T-cell (primary cell): ENCODE measurements at regions not wholly inside any gene's neighbourhood (a gene's known extent, or its start where the extent isn't known, plus 50 kb on each side); places are given as distances from the start of the nearest gene placed in this dataset.

Experiments used
- ATAC-seq, 4 experiments: fragments of 200-7000 bp in 3 of 4; fragments of 150-1000 bp in 1 of 4; cut with Tn5 transposase; replicated peaks in 1 of 4; 1 replicate in 3 of 4; 2 replicates in 1 of 4; pipeline ENCODE4 v1.10.0; 2021; ENCODE audit warnings: moderate library complexity in 3 of 4, mild to moderate bottlenecking in 2 of 4, moderate number of reproducible peaks in 1 of 4
- CTCF ChIA-PET, 2 donors: fragments of 300-600 bp; sonication (Branson Sonifier 250); formaldehyde crosslinking; loops; one replicate each; lab custom pipeline; 2022; ENCODE audit warnings: antibody characterized with exemption in 2 of 2; lab: Charles Lee
- POLR2A ChIA-PET, 2 donors: fragments of 300-600 bp; sonication (Branson Sonifier 250); formaldehyde crosslinking; loops; one replicate each; lab custom pipeline; 2022; ENCODE audit warnings: antibody characterized with exemption in 2 of 2; lab: Charles Lee
- DNase-seq, 35 experiments: peaks; one replicate each; pipeline versions ENCODE4 v3.0.0 to v3.0.0-alpha.2; 2013 to 2023
- H3K27ac ChIP-seq: one replicate; pipeline ENCODE4 v1.5.1; 2013; ENCODE audit warnings: low read length
- H3K27me3 ChIP-seq, 2 experiments: replicated peaks in 1 of 2; 1 replicate in 1 of 2; 2 replicates in 1 of 2; pipeline versions ENCODE4 v1.6.1 to v1.7.0; 2013; ENCODE audit warnings: low read length in 1 of 2, mixed read lengths in 1 of 2; ENCODE audit not compliant: control insufficient read depth in 2 of 2, insufficient read depth in 2 of 2; ENCODE audit errors: extremely low read depth in 1 of 2
- H3K36me3 ChIP-seq, 2 donors: 1 replicate in 1 of 2; 2 replicates in 1 of 2; pipeline versions ENCODE4 v1.6.1 to v1.7.0; 2013; ENCODE audit warnings: low read length in 1 of 2; ENCODE audit not compliant: control insufficient read depth in 2 of 2, insufficient read depth in 1 of 2; ENCODE audit errors: extremely low read depth in 1 of 2
- H3K4me1 ChIP-seq, 2 experiments: 1 replicate in 1 of 2; 2 replicates in 1 of 2; pipeline versions ENCODE4 v1.6.1 to v1.7.0; 2013; ENCODE audit warnings: low read length in 2 of 2, mixed read lengths in 1 of 2; ENCODE audit not compliant: insufficient read depth in 2 of 2, control insufficient read depth in 1 of 2; ENCODE audit errors: extremely low read depth in 1 of 2
- H3K4me3 ChIP-seq, 2 donors: 1 replicate in 1 of 2; 2 replicates in 1 of 2; pipeline versions ENCODE4 v1.5.1 to v1.7.0; 2013; ENCODE audit warnings: mild to moderate bottlenecking in 2 of 2, low read length in 1 of 2, moderate library complexity in 1 of 2; ENCODE audit not compliant: control insufficient read depth in 1 of 2; ENCODE audit errors: extremely low read depth in 1 of 2
- H3K9me3 ChIP-seq: 2 replicates; pipeline ENCODE4 v1.7.0; 2013
- H3K27ac Mint-ChIP-seq, 2 donors: one replicate each; pipeline ENCODE4 v1.8.0; 2020 to 2021; ENCODE audit warnings: mild to moderate bottlenecking in 2 of 2, mixed read lengths in 2 of 2
- H3K27me3 Mint-ChIP-seq, 2 donors: one replicate each; pipeline ENCODE4 v1.8.0; 2021 to 2022; ENCODE audit warnings: mixed read lengths in 2 of 2
- H3K36me3 Mint-ChIP-seq: one replicate; pipeline ENCODE4 v1.8.0; 2021; ENCODE audit warnings: mixed read lengths
- H3K4me1 Mint-ChIP-seq, 3 donors: one replicate each; pipeline ENCODE4 v1.8.0; 2020 to 2022; ENCODE audit warnings: mixed read lengths in 3 of 3, mild to moderate bottlenecking in 1 of 3
- H3K4me3 Mint-ChIP-seq, 3 donors: one replicate each; pipeline ENCODE4 v1.8.0; 2020 to 2022; ENCODE audit warnings: mild to moderate bottlenecking in 3 of 3, mixed read lengths in 3 of 3, moderate library complexity in 3 of 3
- H3K9me3 Mint-ChIP-seq, 3 donors: one replicate each; pipeline ENCODE4 v1.8.0; 2020 to 2022; ENCODE audit warnings: mixed read lengths in 3 of 3
- WGBS: methylation state at CpG from one replicate; pipeline ENCODE4 v1.1.5; 2013; ENCODE audit warnings: missing lambda C conversion rate; ENCODE audit not compliant: insufficient coverage; 5-methylcytosine and 5-hydroxymethylcytosine counted together

DNA sequence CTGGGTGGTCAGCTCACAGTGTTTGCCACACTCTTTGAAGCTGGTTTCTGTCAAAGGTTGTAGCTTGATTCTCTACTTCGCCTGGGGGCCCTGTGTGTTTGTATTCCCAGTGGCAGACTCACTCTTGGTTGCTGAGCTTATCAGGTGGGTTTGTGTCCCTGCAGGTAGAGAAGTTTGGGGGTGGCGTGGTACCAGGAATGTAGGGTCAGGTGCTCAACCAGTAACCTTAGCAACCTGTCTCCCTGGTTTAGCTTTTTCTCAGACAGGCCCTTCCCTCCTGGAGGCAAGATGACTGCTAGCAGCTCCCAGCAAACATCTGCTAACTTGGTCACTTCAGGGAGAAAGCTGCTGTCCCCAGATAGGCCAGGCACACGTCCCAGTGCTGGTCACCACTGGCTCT, 352.2 kb downstream of the AACS start:
- ChIA-PET CTCF (no interaction called here), POLR2A (no interaction called here)
- H3K4me3 Mint-ChIP-seq = no peak overlapping the region
- H3K4me1 Mint-ChIP-seq = no peaks in the 10 kb centered on the region
- 71% methylated on average over 1 of the region's 3 CpGs for WGBS
- Histone ChIP-seq H3K27me3 (peaks cover 0 to 9% of the 10 kb centered on the region in 2 experiments), H3K27ac (no peak overlapping the region), H3K4me3 (no peak overlapping the region), H3K4me1 (no peaks in the 10 kb centered on the region), H3K9me3 (no peaks in the 10 kb centered on the region), H3K36me3 (no peaks in the 10 kb centered on the region)
- H3K9me3 Mint-ChIP-seq = peaks cover 17 to 30% (median 18%) of the 10 kb centered on the region in 3 donors
- peaks cover 0 to 4% of the 10 kb centered on the region in 2 donors for H3K27me3 Mint-ChIP-seq
- H3K36me3 Mint-ChIP-seq = no peaks in the 10 kb centered on the region
- ATAC-seq (no peak), DNase-seq (no peak)
- H3K27ac Mint-ChIP-seq = no peak overlapping the region

DNA sequence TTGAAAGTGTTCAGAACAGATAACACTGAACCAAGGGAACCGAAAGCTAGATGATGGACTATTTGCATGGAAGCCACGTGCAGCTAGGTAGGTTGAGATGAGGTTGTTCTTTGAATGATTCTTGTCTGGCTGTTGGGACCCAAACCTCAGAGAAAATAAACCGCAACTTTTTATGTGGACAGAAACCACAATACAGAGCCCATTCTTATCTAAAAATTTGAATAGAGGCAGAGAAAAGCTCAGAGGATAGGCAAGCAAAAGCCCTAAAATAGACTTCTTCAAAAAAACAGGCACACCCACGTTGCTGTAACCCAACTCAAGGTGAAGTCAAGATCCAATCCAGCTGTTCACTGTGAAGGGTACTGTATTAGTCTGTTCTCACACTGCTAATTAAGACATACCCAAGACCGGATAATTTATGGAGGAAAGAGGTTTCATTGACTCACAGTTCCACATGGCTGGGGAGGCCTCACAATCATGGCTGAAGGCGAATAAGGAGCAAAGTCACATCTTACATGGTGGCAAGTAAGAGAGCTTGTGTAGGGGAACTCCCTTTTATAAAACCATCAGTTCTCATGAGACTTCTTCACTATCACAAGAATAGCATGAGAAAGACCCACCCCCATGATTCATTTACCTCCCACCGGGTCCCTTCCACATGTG, 353.8 kb downstream of the AACS start:
- Mint-ChIP-seq H3K36me3 (no peaks in the 10 kb centered on the region), H3K4me1 (no peaks in the 10 kb centered on the region), H3K27ac (no peak overlapping the region), H3K9me3 (peaks cover 11 to 30% (median 17%) of the 10 kb centered on the region in 3 donors), H3K4me3 (no peak overlapping the region), H3K27me3 (peaks cover 0 to 4% of the 10 kb centered on the region in 2 donors)
- ATAC-seq = no peak
- WGBS = 67% methylated on average over 1 of the region's 7 CpGs
- DNase-seq = no peak
- Histone ChIP-seq H3K4me3 (no peak overlapping the region), H3K36me3 (no peaks in the 10 kb centered on the region), H3K4me1 (no peaks in the 10 kb centered on the region), H3K27ac (no peak overlapping the region), H3K27me3 (peaks cover 0 to 9% of the 10 kb centered on the region in 2 experiments), H3K9me3 (no peaks in the 10 kb centered on the region)
- CTCF ChIA-PET = no interaction called here
- POLR2A ChIA-PET = no interaction called here

DNA sequence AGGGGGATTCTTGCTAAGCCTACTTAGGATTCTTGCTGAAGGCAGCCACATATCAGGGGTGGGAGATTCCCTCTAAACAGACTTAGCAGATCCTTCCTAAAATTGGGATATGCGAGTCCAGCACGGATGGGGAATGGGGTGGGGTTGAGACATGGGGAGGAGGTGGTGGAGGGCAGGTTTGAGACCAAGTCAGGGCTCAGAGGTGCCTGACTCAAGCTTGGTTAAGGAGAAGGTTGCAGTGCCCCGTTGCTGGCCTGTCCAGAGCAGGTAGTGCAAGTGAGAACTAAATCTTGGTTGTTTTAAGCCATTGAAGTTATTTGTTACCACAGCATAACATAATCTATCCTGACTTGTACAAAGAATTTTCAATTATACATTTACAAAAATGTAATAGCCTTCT, 359.7 kb downstream of the AACS start:
- WGBS = no CpG with 5 or more reads among the region's 3 CpGs
- ATAC-seq = no peak
- H3K27ac Mint-ChIP-seq = no peak overlapping the region

DNA sequence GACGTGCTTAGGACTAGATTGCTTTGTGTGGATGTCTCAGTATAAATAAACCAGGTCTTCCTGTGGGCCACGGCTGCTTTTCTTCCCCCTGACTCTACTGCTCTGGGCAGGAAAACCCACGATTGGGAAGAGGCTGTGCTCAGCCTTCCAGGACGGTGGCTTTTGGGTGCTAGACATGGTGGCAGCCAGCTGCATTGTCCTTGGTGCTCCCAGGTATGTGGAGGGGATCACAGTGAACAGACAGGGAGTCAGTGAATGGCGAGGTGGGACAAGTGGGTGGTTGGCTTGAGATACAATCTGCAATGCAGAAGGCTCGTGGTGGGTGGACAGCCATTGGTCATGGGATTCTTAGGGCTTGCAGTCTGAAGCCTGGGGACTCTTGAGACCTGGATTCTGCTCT, 366.3 kb downstream of the AACS start:
- H3K4me1 ChIP-seq = no peaks in the 10 kb centered on the region
- H3K9me3 ChIP-seq = no peaks in the 10 kb centered on the region
- ChIA-PET POLR2A (no interaction called here), CTCF (no interaction called here)
- no peak for ATAC-seq
- WGBS = 52% methylated on average over 3 of the region's 6 CpGs
- H3K4me3 ChIP-seq = no peak overlapping the region
- no peaks in the 10 kb centered on the region for H3K36me3 ChIP-seq
- H3K27me3 ChIP-seq = peaks cover 0 to 7% of the 10 kb centered on the region in 2 experiments
- Mint-ChIP-seq H3K27ac (no peak overlapping the region), H3K4me1 (no peaks in the 10 kb centered on the region), H3K4me3 (no peak overlapping the region), H3K27me3 (peaks cover 3 to 9% of the 10 kb centered on the region in 2 donors), H3K9me3 (peaks cover 0 to 4% (median 0%) of the 10 kb centered on the region in 3 donors), H3K36me3 (no peaks in the 10 kb centered on the region)
- no peak overlapping the region for H3K27ac ChIP-seq
- DNase-seq = no peak

More for the DNA sequence above, 359.7 kb downstream of the AACS start:
- no peak overlapping the region for H3K4me3 ChIP-seq
- H3K27me3 Mint-ChIP-seq = peaks cover 0 to 3% of the 10 kb centered on the region in 2 donors
- DNase-seq = no peak
- ChIA-PET CTCF (no interaction called here), POLR2A (no interaction called here)
- no peaks in the 10 kb centered on the region for H3K36me3 ChIP-seq
- H3K4me1 Mint-ChIP-seq = no peaks in the 10 kb centered on the region
- H3K9me3 ChIP-seq = no peaks in the 10 kb centered on the region
- H3K36me3 Mint-ChIP-seq = no peaks in the 10 kb centered on the region
- H3K27ac ChIP-seq = no peak overlapping the region
- no peaks in the 10 kb centered on the region for H3K4me1 ChIP-seq
- peaks cover 0 to 3% of the 10 kb centered on the region in 2 experiments for H3K27me3 ChIP-seq
- H3K9me3 Mint-ChIP-seq = peaks cover 10 to 21% (median 11%) of the 10 kb centered on the region in 3 donors
- no peak overlapping the region for H3K4me3 Mint-ChIP-seq

DNA sequence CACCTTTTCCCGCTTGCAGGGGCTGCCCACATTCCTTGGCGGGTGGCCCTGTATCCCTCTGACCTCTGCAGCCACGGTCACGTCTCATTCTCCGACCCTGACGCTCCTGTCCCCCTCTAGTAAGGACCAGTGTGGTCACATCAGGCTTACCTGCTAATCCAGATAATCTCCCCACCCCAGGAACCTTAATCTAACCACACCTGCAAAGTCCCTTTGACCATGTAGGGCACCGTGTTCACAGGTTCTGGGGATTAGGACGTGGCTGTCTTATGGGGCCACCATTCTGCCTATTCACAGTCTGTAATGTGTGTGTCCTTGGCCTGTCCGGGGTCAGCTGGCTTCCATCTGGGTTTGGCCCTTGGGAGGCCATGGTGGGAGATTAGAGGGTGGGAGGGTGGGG, 368.9 kb downstream of the AACS start:
- no peaks in the 10 kb centered on the region for H3K4me1 ChIP-seq
- H3K9me3 ChIP-seq = no peaks in the 10 kb centered on the region
- Mint-ChIP-seq H3K9me3 (peaks cover 0 to 4% (median 0%) of the 10 kb centered on the region in 3 donors), H3K4me3 (no peak overlapping the region), H3K27me3 (peaks cover 3 to 9% of the 10 kb centered on the region in 2 donors), H3K4me1 (no peaks in the 10 kb centered on the region), H3K27ac (no peak overlapping the region), H3K36me3 (no peaks in the 10 kb centered on the region)
- no peak for ATAC-seq
- 87% methylated on average over 5 of the region's 9 CpGs for WGBS
- POLR2A ChIA-PET = no interaction called here
- H3K36me3 ChIP-seq = no peaks in the 10 kb centered on the region
- peaks cover 0 to 7% of the 10 kb centered on the region in 2 experiments for H3K27me3 ChIP-seq
- CTCF ChIA-PET = no interaction called here
- H3K27ac ChIP-seq = no peak overlapping the region
- H3K4me3 ChIP-seq = no peak overlapping the region
- DNase-seq = no peak

DNA sequence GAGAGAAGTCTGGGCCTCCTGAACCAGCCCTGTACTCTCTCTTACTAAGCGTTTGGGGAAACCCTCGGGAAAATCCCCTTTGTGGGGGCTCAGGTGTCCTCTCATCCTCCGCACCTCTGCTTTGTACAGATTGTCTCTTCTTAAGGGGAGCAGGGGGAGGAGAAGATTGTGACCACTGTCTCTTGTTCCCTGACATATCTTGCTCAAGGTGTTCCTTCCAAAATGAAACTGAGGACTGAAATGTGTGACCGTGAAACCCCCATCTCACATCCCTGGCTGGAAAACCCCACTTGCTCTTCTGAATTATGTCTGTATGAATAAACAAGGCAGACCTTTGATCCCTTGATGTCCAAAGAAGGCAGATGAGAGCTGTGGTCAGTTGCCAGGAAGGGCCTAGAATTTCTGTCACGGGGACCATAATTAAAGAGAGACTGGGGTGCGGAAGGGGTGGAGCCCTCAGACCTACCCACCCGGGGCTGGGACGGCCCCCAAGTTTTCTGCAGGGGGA, 369.8 kb downstream of the AACS start:
- Histone ChIP-seq H3K9me3 (no peaks in the 10 kb centered on the region), H3K27ac (no peak overlapping the region), H3K4me3 (no peak overlapping the region), H3K36me3 (no peaks in the 10 kb centered on the region), H3K27me3 (peaks cover 0 to 7% of the 10 kb centered on the region in 2 experiments), H3K4me1 (no peaks in the 10 kb centered on the region)
- peaks cover 3 to 9% of the 10 kb centered on the region in 2 donors for H3K27me3 Mint-ChIP-seq
- no peak for ATAC-seq
- CTCF ChIA-PET = no interaction called here
- H3K36me3 Mint-ChIP-seq = no peaks in the 10 kb centered on the region
- no peak for DNase-seq
- POLR2A ChIA-PET = no interaction called here
- H3K4me1 Mint-ChIP-seq = no peaks in the 10 kb centered on the region
- H3K4me3 Mint-ChIP-seq = no peak overlapping the region
- WGBS = 82% methylated on average over 4 of the region's 8 CpGs
- H3K9me3 Mint-ChIP-seq = peaks cover 0 to 4% (median 0%) of the 10 kb centered on the region in 3 donors
- no peak overlapping the region for H3K27ac Mint-ChIP-seq
